IMR-90 (cell line): ENCODE measurements at regions not wholly inside any gene's neighbourhood (a gene's known extent, or its start where the extent isn't known, plus 50 kb on each side); places are given as distances from the start of the nearest gene placed in this dataset.

Experiments
- ATAC-seq: fragments of 200-7000 bp; cut with Tn5 transposase; 2 replicates; pipeline ENCODE4 v1.9.1; 2020; ENCODE audit warnings: low read depth, mild to moderate bottlenecking, moderate library complexity
- BruUV-seq: library from RNA; stranded (reverse); fragments of 400-500 nt; replicated peaks from 2 replicates; lab custom pipeline; 2021; lab: Mats Ljungman, UMichigan
- CTCF ChIA-PET: fragments of 300-600 bp; formaldehyde crosslinking; extraction: SDS; loops from one replicate; lab custom pipeline; 2021; ENCODE audit warnings: antibody characterized with exemption; lab: Yijun Ruan, JAX
- POLR2A ChIA-PET: fragments of 300-600 bp; sonication (Branson Sonifier 250); formaldehyde crosslinking; loops from one replicate; lab custom pipeline; 2022; ENCODE audit warnings: antibody characterized with exemption; ENCODE audit not compliant: unreplicated experiment; lab: Charles Lee
- DNase-seq: peaks from one replicate; pipeline ENCODE4 v3.0.0; 2013
- H2AFZ ChIP-seq: replicated peaks from 2 replicates; pipeline ENCODE3; 2013; ENCODE audit warnings: low read length, mild to moderate bottlenecking; ENCODE audit not compliant: poor library complexity
- H2AK5ac ChIP-seq: 2 replicates; pipeline ENCODE4 v1.6.1; 2013; ENCODE audit warnings: low read depth, low read length, inconsistent platforms
- H2AK9ac ChIP-seq: replicated peaks from 2 replicates; pipeline ENCODE3; 2013; ENCODE audit warnings: mild to moderate bottlenecking, low read depth, low read length, moderate library complexity; ENCODE audit not compliant: poor library complexity
- H2BK120ac ChIP-seq: 2 replicates; pipeline ENCODE4 v1.6.1; 2013; ENCODE audit warnings: low read depth, low read length, inconsistent platforms
- H2BK15ac ChIP-seq: 3 replicates; pipeline ENCODE4 v1.6.1; 2013; ENCODE audit warnings: low read depth, low read length, inconsistent platforms
- H2BK20ac ChIP-seq: 2 replicates; pipeline ENCODE4 v1.6.1; 2013; ENCODE audit warnings: low read depth, mild to moderate bottlenecking, inconsistent platforms, low read length, moderate library complexity
- H2BK5ac ChIP-seq: 2 replicates; pipeline ENCODE4 v1.6.1; 2013; ENCODE audit warnings: mild to moderate bottlenecking, low read depth, low read length, inconsistent platforms; ENCODE audit not compliant: poor library complexity, severe bottlenecking
- H3K14ac ChIP-seq: replicated peaks from 2 replicates; pipeline ENCODE4 v1.6.1; 2013; ENCODE audit warnings: low read depth, low read length, inconsistent platforms
- H3K18ac ChIP-seq: 2 replicates; pipeline ENCODE4 v1.6.1; 2013; ENCODE audit warnings: low read depth, low read length, control low read depth
- H3K23ac ChIP-seq: 2 replicates; pipeline ENCODE4 v1.6.1; 2013; ENCODE audit warnings: low read depth, low read length, inconsistent platforms
- H3K27ac ChIP-seq: 2 replicates; pipeline ENCODE4 v1.5.1; 2013; ENCODE audit warnings: mild to moderate bottlenecking, control low read depth, low read length; ENCODE audit not compliant: insufficient read depth
- H3K27me3 ChIP-seq: 2 replicates; pipeline ENCODE4 v1.6.1; 2013; ENCODE audit warnings: low read length; ENCODE audit not compliant: control insufficient read depth, insufficient read depth
- H3K36me3 ChIP-seq: 2 replicates; pipeline ENCODE4 v1.6.1; 2013; ENCODE audit warnings: low read length, mixed read lengths; ENCODE audit not compliant: control insufficient read depth, insufficient read depth
- H3K4ac ChIP-seq: 2 replicates; pipeline ENCODE4 v1.6.1; 2013; ENCODE audit warnings: low read depth, low read length, inconsistent platforms
- H3K4me1 ChIP-seq: 2 replicates; pipeline ENCODE4 v1.6.1; 2013; ENCODE audit warnings: low read length, mixed read lengths; ENCODE audit not compliant: control insufficient read depth, insufficient read depth
- H3K4me2 ChIP-seq: 2 replicates; pipeline ENCODE4 v1.6.1; 2013; ENCODE audit warnings: low read depth, mild to moderate bottlenecking, control low read depth, low read length, moderate library complexity
- H3K4me3 ChIP-seq: 2 replicates; pipeline ENCODE4 v1.5.1; 2013; ENCODE audit warnings: low read depth, mild to moderate bottlenecking, control low read depth, low read length, moderate library complexity; ENCODE audit not compliant: insufficient read depth
- H3K56ac ChIP-seq: 2 replicates; pipeline ENCODE4 v1.6.1; 2013; ENCODE audit warnings: low read length, inconsistent platforms; ENCODE audit not compliant: insufficient read depth; ENCODE audit errors: extremely low read depth
- H3K79me1 ChIP-seq, 2 experiments: 2 replicates each; pipeline ENCODE4 v1.6.1; 2013; ENCODE audit warnings: low read length in 2 of 2, inconsistent platforms in 1 of 2, low read depth in 1 of 2
- H3K9ac ChIP-seq: 2 replicates; pipeline ENCODE4 v1.6.1; 2013; ENCODE audit warnings: low read depth, low read length, control low read depth
- H3K9me1 ChIP-seq: 2 replicates; pipeline ENCODE4 v1.6.1; 2013; ENCODE audit warnings: low read length, inconsistent platforms; ENCODE audit not compliant: insufficient read depth
- H3K9me3 ChIP-seq: 2 replicates; pipeline ENCODE4 v1.6.1; 2013; ENCODE audit warnings: low read length; ENCODE audit not compliant: control insufficient read depth, insufficient read depth
- H4K20me1 ChIP-seq: 2 replicates; pipeline ENCODE4 v1.6.1; 2013; ENCODE audit warnings: low read length, inconsistent platforms; ENCODE audit not compliant: insufficient read depth
- H4K5ac ChIP-seq: 2 replicates; pipeline ENCODE4 v1.6.1; 2013; ENCODE audit warnings: mild to moderate bottlenecking, low read depth, low read length, control low read depth
- H4K8ac ChIP-seq, 2 experiments: 2 replicates each; pipeline ENCODE4 v1.6.1; 2013; ENCODE audit warnings: low read depth in 2 of 2, low read length in 2 of 2, control low read depth in 1 of 2, inconsistent platforms in 1 of 2
- H4K91ac ChIP-seq: 2 replicates; pipeline ENCODE4 v1.6.1; 2013; ENCODE audit warnings: low read depth, low read length, inconsistent platforms; ENCODE audit not compliant: insufficient read depth
- BHLHE40 ChIP-seq: fragments of 150-350 bp; IDR thresholded peaks from 2 replicates; pipeline ENCODE4 v1.6.1; 2016; ENCODE audit warnings: mild to moderate bottlenecking, low read depth, low read length
- CEBPB ChIP-seq: IDR thresholded peaks from 2 replicates; pipeline ENCODE4 v1.6.1; 2012; ENCODE audit warnings: low read depth, low read length, improper control_type of control experiment
- CHD1 ChIP-seq: IDR thresholded peaks from 2 replicates; pipeline ENCODE4 v1.6.1; 2012; ENCODE audit warnings: low read depth, low read length, improper control_type of control experiment
- CTCF ChIP-seq: conservative IDR thresholded peaks from 2 replicates; pipeline ENCODE4 v1.5.1; 2012; ENCODE audit warnings: mild to moderate bottlenecking, low read depth, low read length, improper control_type of control experiment
- ELK1 ChIP-seq: fragments of 150-350 bp; IDR thresholded peaks from 2 replicates; pipeline ENCODE4 v1.6.1; 2016; ENCODE audit warnings: low read depth, mild to moderate bottlenecking, low read length, moderate library complexity, borderline replicate concordance
- FOS ChIP-seq: fragments of 150-350 bp; IDR thresholded peaks from 2 replicates; pipeline ENCODE4 v1.6.1; 2016; ENCODE audit warnings: low read depth, low read length
- MAFK ChIP-seq: IDR thresholded peaks from 2 replicates; pipeline ENCODE4 v1.6.1; 2012; ENCODE audit warnings: low read depth, low read length, improper control_type of control experiment
- MAZ ChIP-seq: IDR thresholded peaks from 2 replicates; pipeline ENCODE4 v1.6.1; 2012; ENCODE audit warnings: low read depth, mild to moderate bottlenecking, low read length, improper control_type of control experiment, moderate library complexity, borderline replicate concordance
- MXI1 ChIP-seq: IDR thresholded peaks from 2 replicates; pipeline ENCODE4 v1.6.1; 2012; ENCODE audit warnings: low read depth, mild to moderate bottlenecking, low read length, moderate library complexity, borderline replicate concordance
- NFE2L2 ChIP-seq: fragments of 150-350 bp; IDR thresholded peaks from 2 replicates; pipeline ENCODE4 v1.6.1; 2016; ENCODE audit warnings: low read depth, mild to moderate bottlenecking, low read length
- POLR2A ChIP-seq: IDR thresholded peaks from 2 replicates; pipeline ENCODE4 v1.6.1; 2012; ENCODE audit warnings: mild to moderate bottlenecking, low read depth, low read length
- RAD21 ChIP-seq: IDR thresholded peaks from 2 replicates; pipeline ENCODE4 v1.6.1; 2012; ENCODE audit warnings: low read length, improper control_type of control experiment
- RCOR1 ChIP-seq: IDR thresholded peaks from 2 replicates; pipeline ENCODE4 v1.6.1; 2012; ENCODE audit warnings: mild to moderate bottlenecking, low read length, improper control_type of control experiment; ENCODE audit not compliant: insufficient replicate concordance
- RFX5 ChIP-seq: IDR thresholded peaks from 2 replicates; pipeline ENCODE4 v1.8.0; 2012; ENCODE audit warnings: low read depth, mild to moderate bottlenecking, low read length, moderate library complexity
- SMC3 ChIP-seq: fragments of 150-350 bp; IDR thresholded peaks from 2 replicates; pipeline ENCODE4 v1.6.1; 2016; ENCODE audit warnings: low read depth, mild to moderate bottlenecking, antibody characterized with exemption, low read length, moderate library complexity
- USF2 ChIP-seq: fragments of 150-350 bp; IDR thresholded peaks from 2 replicates; pipeline ENCODE4 v1.6.1; 2017; ENCODE audit warnings: mild to moderate bottlenecking, antibody characterized with exemption, low read length, low read depth
- WGBS, 2 experiments: methylation state at CpG; one replicate each; pipeline versions ENCODE4 v1.1.5 to v1.1.7; 2013; ENCODE audit warnings: missing lambda C conversion rate in 2 of 2; ENCODE audit not compliant: insufficient read length in 1 of 2; ENCODE audit errors: extremely low coverage in 2 of 2; 5-methylcytosine and 5-hydroxymethylcytosine counted together
- dilution Hi-C: fragments of 300-500 bp; cut with HindIII; formaldehyde crosslinking; loops from one replicate; pipeline ENCODE4 v1.14.3; 2018; ENCODE audit warnings: low sequenced_read_pairs; ENCODE audit not compliant: unreplicated experiment
- in situ Hi-C: fragments of 300-500 bp; cut with MboI; formaldehyde crosslinking; loops from 3 replicates; pipeline ENCODE4 v1.14.3; 2019; ENCODE audit warnings: low sequenced_read_pairs, inconsistent platforms, mixed read lengths
- intact Hi-C: fragments of 100-400 bp; cut with micrococcal nuclease; formaldehyde crosslinking; loops from 2 replicates; pipeline ENCODE4 v1.10.0; 2022

- no peak overlapping the region for H3K14ac ChIP-seq
- H4K5ac ChIP-seq: no peak overlapping the region
- no peak overlapping the region for H3K4ac ChIP-seq
- ChIA-PET POLR2A (no interaction called here), CTCF (interaction anchor here (0.6 kb wide), 1 partner anchor 29 kb away, joined by 3 read pairs; no protein-coding TSS in a partner anchor)
- no peak overlapping the region for H2BK15ac ChIP-seq
- no peaks in the 10 kb centered on the region for H3K27me3 ChIP-seq
- no peak overlapping the region for H3K4me3 ChIP-seq
- H3K23ac ChIP-seq: no peak overlapping the region
- no peak overlapping the region for H2AK5ac ChIP-seq
- 40% methylated on average over 1 of the region's 12 CpGs; no CpG with 5 or more reads in 1 of the 2 experiments for WGBS, 2 experiments
- no peaks in the 10 kb centered on the region for H3K79me1 ChIP-seq
- no peak overlapping the region for H2BK120ac ChIP-seq
- no peak overlapping the region for H3K9ac ChIP-seq
- no peak overlapping the region for H4K91ac ChIP-seq
- dilution Hi-C loops: no loop called here
- intact Hi-C loops: no loop called here
- H3K4me1 ChIP-seq: no peaks in the 10 kb centered on the region
- no peak overlapping the region for H3K4me2 ChIP-seq
- H4K20me1 ChIP-seq: no peaks in the 10 kb centered on the region
- H2BK20ac ChIP-seq: no peak overlapping the region
- BruUV-seq: no TSS peak
- no peaks in the 10 kb centered on the region for H3K9me1 ChIP-seq
- H3K27ac ChIP-seq: no peak overlapping the region
- no peak overlapping the region for H2BK5ac ChIP-seq
- H4K8ac ChIP-seq: no peak overlapping the region
- no peak overlapping the region for H2AFZ ChIP-seq
- TF ChIP-seq MXI1 (no peak), BHLHE40 (no peak), CHD1 (no peak), RFX5 (no peak), RCOR1 (no peak), ELK1 (no peak), NFE2L2 (no peak), MAZ (no peak), RAD21 (no peak), MAFK (no peak), CEBPB (no peak), USF2 (no peak), POLR2A (no peak), CTCF (no peak), FOS (no peak), SMC3 (no peak)
- peaks cover 60% of the 10 kb centered on the region for H3K9me3 ChIP-seq
- ATAC-seq: no peak
- H3K18ac ChIP-seq: no peak overlapping the region
- in situ Hi-C loops: no loop called here
- H2AK9ac ChIP-seq: no peak overlapping the region
- no peak for DNase-seq
- H3K36me3 ChIP-seq: no peaks in the 10 kb centered on the region
- H3K56ac ChIP-seq: no peak overlapping the region
These were observed 175.8 kb downstream of the ZNF248 start for GRCh38 chr10:37681617-37681999.
